HepG2 (cell line): ENCODE measurements at regions not wholly inside any gene's neighbourhood (a gene's known extent, or its start where the extent isn't known, plus 50 kb on each side); places are given as distances from the start of the nearest gene placed in this dataset.

Experiments
- ATAC-seq: fragments of 200-7000 bp; cut with Tn5 transposase; 3 replicates; pipeline ENCODE4 v1.9.1; 2020; ENCODE audit warnings: mild to moderate bottlenecking, moderate library complexity
- BruUV-seq: library from RNA; stranded (reverse); fragments of 400-500 nt; replicated peaks from 2 replicates; lab custom pipeline; 2021; lab: Mats Ljungman, UMichigan
- CTCF ChIA-PET: fragments of 300-600 bp; formaldehyde crosslinking; extraction: SDS; loops from one replicate; lab custom pipeline; 2021; ENCODE audit warnings: low total read pairs, inconsistent platforms, low intra/inter-chr PET ratio; lab: Yijun Ruan, JAX
- POLR2A ChIA-PET: fragments of 350-600 bp; sonication (Branson Sonifier 250); formaldehyde crosslinking; loops from one replicate; lab custom pipeline; 2020; ENCODE audit warnings: antibody characterized with exemption, inconsistent platforms; lab: Yijun Ruan, JAX
- DNase-seq: peaks from one replicate; pipeline ENCODE4 v3.0.0-alpha.2; 2015; ENCODE audit warnings: low spot score
- FAIRE-seq: peaks from 3 replicates; lab custom pipeline; 2011; peaks lifted over from hg19 to GRCh38; lab: Jason Lieb, UNC
- H2AFZ ChIP-seq: one replicate; pipeline ENCODE4 v1.6.1; 2011; ENCODE audit warnings: low read length, inconsistent platforms
- H3K27ac ChIP-seq: fragments of 300-600 bp; 3 replicates; pipeline ENCODE4 v1.8.0; 2011; ENCODE audit warnings: mixed run types, mild to moderate bottlenecking, mixed read lengths, low read length, inconsistent platforms; ENCODE audit not compliant: insufficient read depth; ENCODE audit errors: extremely low read length
- H3K27me3 ChIP-seq, 2 experiments: fragments of 200-600 bp in 1 of 2; 2 replicates in 1 of 2; 3 replicates in 1 of 2; pipeline versions ENCODE4 v1.6.0 to v1.8.0; 2011; ENCODE audit warnings: low read length in 2 of 2, mild to moderate bottlenecking in 2 of 2, moderate library complexity in 2 of 2, inconsistent platforms in 1 of 2; ENCODE audit not compliant: insufficient read depth in 2 of 2, control insufficient read depth in 1 of 2
- H3K36me3 ChIP-seq, 2 experiments: fragments of 200-600 bp in 1 of 2; replicated peaks in 1 of 2; 2 replicates in 1 of 2; 3 replicates in 1 of 2; pipeline versions ENCODE4 v1.5.1 to v1.8.0; 2011; ENCODE audit warnings: low read length in 2 of 2, inconsistent platforms in 1 of 2; ENCODE audit not compliant: insufficient read depth in 2 of 2, control insufficient read depth in 1 of 2
- H3K4me1 ChIP-seq: 2 replicates; pipeline ENCODE4 v1.5.1; 2012; ENCODE audit warnings: low read length, inconsistent platforms; ENCODE audit not compliant: insufficient read depth
- H3K4me2 ChIP-seq: 2 replicates; pipeline ENCODE4 v1.6.0; 2011; ENCODE audit warnings: low read depth, low read length, inconsistent platforms
- H3K4me3 ChIP-seq, 3 experiments: fragments of 200-600 bp in 1 of 3; sonication (generic), shearing (Covaris generic) in 1 of 3; replicated peaks in 1 of 3; 2 replicates each; pipeline ENCODE4 v1.5.1; 2011 to 2016; ENCODE audit warnings: low read length in 3 of 3, inconsistent platforms in 2 of 3, low read depth in 2 of 3, mild to moderate bottlenecking in 2 of 3, control low read depth in 1 of 3, mixed read lengths in 1 of 3; ENCODE audit not compliant: insufficient read depth in 1 of 3
- H3K79me2 ChIP-seq: one replicate; pipeline ENCODE4 v1.6.1; 2011; ENCODE audit warnings: low read length, inconsistent platforms; ENCODE audit not compliant: insufficient read depth
- H3K9ac ChIP-seq: 2 replicates; pipeline ENCODE4 v1.6.0; 2011; ENCODE audit warnings: mild to moderate bottlenecking, low read depth, low read length, inconsistent platforms; ENCODE audit not compliant: insufficient read depth
- H3K9me3 ChIP-seq: 2 replicates; pipeline ENCODE4 v1.5.1; 2012; ENCODE audit warnings: mild to moderate bottlenecking, low read length
- H4K20me1 ChIP-seq: 2 replicates; pipeline ENCODE4 v1.6.0; 2011; ENCODE audit warnings: inconsistent platforms, mild to moderate bottlenecking, low read length, moderate library complexity; ENCODE audit not compliant: insufficient read depth
- EHMT2 ChIP-seq: fragments of 200-600 bp; sonication (generic); IDR thresholded peaks from 2 replicates; pipeline ENCODE4 v1.7.0; 2017; ENCODE audit warnings: antibody characterized with exemption, low read depth, low read length, borderline replicate concordance
- HNRNPK ChIP-seq: fragments of 200-400 bp; formaldehyde crosslinking; IDR thresholded peaks from 2 replicates; pipeline ENCODE4 v1.6.1; 2018; ENCODE audit warnings: low read length, low read depth, moderate library complexity, mild to moderate bottlenecking; ENCODE audit not compliant: poor library complexity, severe bottlenecking
- MEIS2 ChIP-seq: sonication (generic); formaldehyde crosslinking; IDR thresholded peaks from 2 replicates; pipeline ENCODE4 v1.9.0; 2021; ENCODE audit warnings: mild to moderate bottlenecking, missing genetic modification reagents
- NFYC ChIP-seq: IDR thresholded peaks from 2 replicates; pipeline ENCODE4 v1.6.1; 2016; ENCODE audit warnings: missing genetic modification reagents, missing compliant biosample characterization
- REL ChIP-seq: sonication (generic); formaldehyde crosslinking; conservative IDR thresholded peaks from 2 replicates; pipeline ENCODE4 v1.8.0; 2022; ENCODE audit warnings: mild to moderate bottlenecking, missing genetic modification reagents, moderate library complexity
- SIN3A ChIP-seq: IDR thresholded peaks from 2 replicates; pipeline ENCODE4 v1.6.1; 2011; ENCODE audit warnings: low read depth, mild to moderate bottlenecking, control low read depth, low read length, borderline replicate concordance
- SNAPC4 ChIP-seq: sonication (generic); formaldehyde crosslinking; IDR thresholded peaks from 2 replicates; pipeline ENCODE4 v1.4.0; 2020; ENCODE audit warnings: mild to moderate bottlenecking, missing genetic modification reagents
- SP1 ChIP-seq, 2 experiments: fragments of 450-650 bp in 1 of 2; sonication (generic) in 1 of 2; formaldehyde crosslinking in 1 of 2; IDR thresholded peaks; 2 replicates each; pipeline versions ENCODE4 v1.4.0 to v1.6.1; 2016 to 2020; ENCODE audit warnings: missing genetic modification reagents in 1 of 2
- TFE3 ChIP-seq: IDR thresholded peaks from 2 replicates; pipeline ENCODE4 v1.6.1; 2016
- THAP11 ChIP-seq: IDR thresholded peaks from 2 replicates; pipeline ENCODE4 v1.6.1; 2016; ENCODE audit warnings: missing biosample characterization, missing genetic modification reagents
- THAP8 ChIP-seq: sonication (generic); formaldehyde crosslinking; IDR thresholded peaks from 2 replicates; pipeline ENCODE4 v1.5.1; 2020; ENCODE audit warnings: missing genetic modification reagents, mild to moderate bottlenecking, borderline replicate concordance
- TIGD3 ChIP-seq: sonication (generic); formaldehyde crosslinking; IDR thresholded peaks from 2 replicates; pipeline ENCODE4 v1.5.1; 2020; ENCODE audit warnings: mild to moderate bottlenecking, missing genetic modification reagents, borderline replicate concordance
- TMF1 ChIP-seq: sonication (generic); formaldehyde crosslinking; IDR thresholded peaks from 2 replicates; pipeline ENCODE4 v1.8.1; 2022; ENCODE audit warnings: low read depth, missing genetic modification reagents
- ZFP37 ChIP-seq: sonication (generic); formaldehyde crosslinking; IDR thresholded peaks from 2 replicates; pipeline ENCODE4 v1.4.0; 2020; ENCODE audit warnings: missing genetic modification reagents, borderline replicate concordance
- ZNF143 ChIP-seq: sonication (generic); formaldehyde crosslinking; IDR thresholded peaks from 2 replicates; pipeline ENCODE4 v1.4.0; 2020; ENCODE audit warnings: missing genetic modification reagents
- WGBS: methylation state at CpG from one replicate; pipeline ENCODE4 v1.1.6; 2017; ENCODE audit warnings: low lambda C conversion rate; 5-methylcytosine and 5-hydroxymethylcytosine counted together
- in situ Hi-C: cut with HindIII; loops from 2 replicates; pipeline ENCODE4 v1.10.0; 2017; ENCODE audit warnings: low pct_unique_long_range_greater_than_20kb; ENCODE audit not compliant: extremely low pct_ligation_motif_present
- intact Hi-C: fragments of 100-400 bp; cut with micrococcal nuclease; formaldehyde crosslinking; loops from one replicate; pipeline ENCODE4 v1.10.0; 2022; ENCODE audit not compliant: unreplicated experiment

GRCh38 chr12:112716099-112717093, 75.2 kb upstream of the RPH3A start:
- BruUV-seq = no TSS peak
- Histone ChIP-seq H3K4me2 (no peak overlapping the region), H3K4me1 (no peaks in the 10 kb centered on the region), H2AFZ (no peak overlapping the region), H3K27me3 (no peaks in the 10 kb centered on the region), H3K9ac (no peak overlapping the region), H3K79me2 (no peaks in the 10 kb centered on the region), H3K27ac (no peak overlapping the region), H3K9me3 (no peaks in the 10 kb centered on the region), H4K20me1 (no peaks in the 10 kb centered on the region), H3K36me3 (no peaks in the 10 kb centered on the region), H3K4me3 (no peak overlapping the region)
- ATAC-seq (peak; percentile 61; the same call in 2 of the 3 replicates), DNase-seq (no peak), FAIRE-seq (no peak)
- in situ Hi-C loops = no loop called here
- ChIA-PET POLR2A (no interaction called here), CTCF (no interaction called here)
- intact Hi-C loops = no loop called here
- WGBS = 31% methylated on average over 11 of the region's 11 CpGs
- TF ChIP-seq TIGD3 (no peak), SP1 (IDR thresholded peaks at IDR 0.05) (no peak), SP1 (CRISPR knock-in tag; IDR thresholded peaks at IDR 0.05) (no peak), TMF1 (CRISPR knock-in tag) (no peak), THAP8 (no peak), REL (CRISPR knock-in tag) (no peak), ZFP37 (CRISPR knock-in tag) (no peak), EHMT2 (no peak), MEIS2 (no peak), SIN3A (no peak), SNAPC4 (CRISPR knock-in tag) (no peak), HNRNPK (no peak), ZNF143 (peak; percentile 86), THAP11 (CRISPR knock-in tag) (peak; percentile 94), TFE3 (no peak), NFYC (CRISPR knock-in tag) (peak; percentile 82)
